Left lung (tissue), 4 donors: ENCODE measurements at regions not wholly inside any gene's neighbourhood (a gene's known extent, or its start where the extent isn't known, plus 50 kb on each side); places are given as distances from the start of the nearest gene placed in this dataset.

Experiments used
- ATAC-seq: fragments of 200-7000 bp; cut with Tn5 transposase; one replicate; pipeline ENCODE4 v1.9.1; 2020; ENCODE audit warnings: moderate library complexity
- DNase-seq, 4 donors: peaks; one replicate each; pipeline ENCODE4 v3.0.0-alpha.2; 2013 to 2020
- H3K27ac ChIP-seq, 2 donors: fragments of 200-600 bp; sonication (generic) in 1 of 2; one replicate each; pipeline versions ENCODE4 v1.5.0 to v1.8.0; 2020 to 2021
- H3K27me3 ChIP-seq, 2 donors: fragments of 200-600 bp; sonication (generic) in 1 of 2; one replicate each; pipeline versions ENCODE4 v1.5.0 to v1.8.0; 2020 to 2021
- H3K36me3 ChIP-seq, 2 donors: fragments of 200-600 bp; sonication (generic) in 1 of 2; one replicate each; pipeline versions ENCODE4 v1.5.0 to v1.8.0; 2020 to 2021
- H3K4me1 ChIP-seq, 2 donors: fragments of 200-600 bp; one replicate each; pipeline ENCODE4 v1.8.0; 2021
- H3K4me3 ChIP-seq, 2 donors: fragments of 200-600 bp; sonication (generic) in 1 of 2; one replicate each; pipeline versions ENCODE4 v1.5.0 to v1.8.0; 2020 to 2021; ENCODE audit warnings: mild to moderate bottlenecking in 1 of 2
- H3K9me3 ChIP-seq, 2 donors: fragments of 200-600 bp; sonication (generic) in 1 of 2; one replicate each; pipeline versions ENCODE4 v1.5.0 to v1.8.0; 2020 to 2021
- intact Hi-C, 2 donors: fragments of 100-400 bp; cut with DNase I; formaldehyde crosslinking; loops; one replicate each; pipeline versions ENCODE4 v1.11.2 to v1.14.2; 2022
- TF ChIP-seq, protein P1 (sequence below), 2 donors: fragments of 200-600 bp; sonication (generic) in 1 of 2; IDR thresholded peaks; one replicate each; pipeline versions ENCODE4 v1.5.0 to v1.8.0; 2021; ENCODE audit warnings: antibody characterized with exemption in 2 of 2
- donor health status: DM: no; HTN: yes; CAD: no.
- donor health status: DM: no; HTN: no; CAD: no.

DNA sequence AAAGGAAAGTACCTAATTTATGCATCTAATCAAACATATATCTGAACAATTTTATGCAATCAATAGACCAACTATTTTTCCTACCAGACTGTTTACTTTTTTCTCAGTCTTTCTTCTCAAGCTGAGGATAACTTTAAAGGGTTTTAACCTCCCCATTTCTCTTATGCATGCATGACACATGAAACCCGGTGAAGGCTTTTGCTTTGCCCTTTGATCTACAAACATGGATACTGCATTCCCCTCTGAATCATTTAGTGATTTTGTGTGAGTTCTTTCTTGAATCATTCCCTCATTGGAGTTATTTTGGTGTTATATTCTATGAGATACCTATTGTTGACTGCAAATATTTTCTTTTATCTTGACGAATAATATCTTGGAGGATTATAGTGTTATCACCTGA is 931.9 kb upstream of the CNTNAP5 start:
- Histone ChIP-seq H3K4me3 (no peak overlapping the region), H3K27ac (no peak overlapping the region), H3K9me3 (no peaks in the 10 kb centered on the region), H3K36me3 (no peaks in the 10 kb centered on the region), H3K27me3 (no peaks in the 10 kb centered on the region), H3K4me1 (no peaks in the 10 kb centered on the region)
- TF ChIP-seq, protein P1, sequence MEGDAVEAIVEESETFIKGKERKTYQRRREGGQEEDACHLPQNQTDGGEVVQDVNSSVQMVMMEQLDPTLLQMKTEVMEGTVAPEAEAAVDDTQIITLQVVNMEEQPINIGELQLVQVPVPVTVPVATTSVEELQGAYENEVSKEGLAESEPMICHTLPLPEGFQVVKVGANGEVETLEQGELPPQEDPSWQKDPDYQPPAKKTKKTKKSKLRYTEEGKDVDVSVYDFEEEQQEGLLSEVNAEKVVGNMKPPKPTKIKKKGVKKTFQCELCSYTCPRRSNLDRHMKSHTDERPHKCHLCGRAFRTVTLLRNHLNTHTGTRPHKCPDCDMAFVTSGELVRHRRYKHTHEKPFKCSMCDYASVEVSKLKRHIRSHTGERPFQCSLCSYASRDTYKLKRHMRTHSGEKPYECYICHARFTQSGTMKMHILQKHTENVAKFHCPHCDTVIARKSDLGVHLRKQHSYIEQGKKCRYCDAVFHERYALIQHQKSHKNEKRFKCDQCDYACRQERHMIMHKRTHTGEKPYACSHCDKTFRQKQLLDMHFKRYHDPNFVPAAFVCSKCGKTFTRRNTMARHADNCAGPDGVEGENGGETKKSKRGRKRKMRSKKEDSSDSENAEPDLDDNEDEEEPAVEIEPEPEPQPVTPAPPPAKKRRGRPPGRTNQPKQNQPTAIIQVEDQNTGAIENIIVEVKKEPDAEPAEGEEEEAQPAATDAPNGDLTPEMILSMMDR (IDR thresholded peaks at IDR 0.05): no peak
- DNase-seq (no peak), ATAC-seq (no peak)
- intact Hi-C loops: no loop called here

DNA sequence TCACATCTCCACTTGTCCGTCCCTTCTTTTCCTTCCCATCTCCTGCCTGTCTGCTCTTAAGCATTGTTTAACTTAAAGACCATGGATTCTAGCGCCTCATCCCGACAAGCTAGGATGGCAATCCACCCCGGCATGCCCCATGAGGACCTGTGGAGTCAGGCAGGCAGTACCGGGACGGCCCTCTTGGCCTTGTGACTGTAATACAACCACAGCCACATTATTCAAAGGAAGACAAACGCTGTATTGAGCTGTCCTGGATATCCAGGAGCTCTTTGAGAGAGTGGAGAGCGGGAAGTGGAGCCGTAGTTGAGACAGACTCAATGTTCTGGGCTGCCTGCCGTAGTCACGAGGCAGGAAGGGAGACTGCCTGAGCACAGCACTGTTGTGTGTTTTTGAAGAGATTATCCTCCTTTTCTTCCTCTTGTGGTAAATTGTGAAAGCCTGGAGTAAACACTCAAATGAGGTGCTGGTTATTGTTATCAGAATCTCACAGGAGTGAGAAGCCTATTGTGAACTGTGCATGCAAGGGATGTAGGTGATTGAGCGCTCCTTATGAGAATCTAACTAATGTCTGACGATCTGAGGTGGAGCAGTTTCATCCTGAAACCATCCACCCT is 929.8 kb upstream of the CNTNAP5 start:
- Histone ChIP-seq H3K4me3 (no peak overlapping the region), H3K36me3 (no peaks in the 10 kb centered on the region), H3K27ac (no peak overlapping the region), H3K9me3 (no peaks in the 10 kb centered on the region), H3K27me3 (no peaks in the 10 kb centered on the region), H3K4me1 (no peaks in the 10 kb centered on the region)
- ATAC-seq (no peak), DNase-seq (peak in 1 of 4 donors; percentile 36)
- intact Hi-C loops: no loop called here
- TF ChIP-seq, protein P1 (IDR thresholded peaks at IDR 0.05): no peak

DNA sequence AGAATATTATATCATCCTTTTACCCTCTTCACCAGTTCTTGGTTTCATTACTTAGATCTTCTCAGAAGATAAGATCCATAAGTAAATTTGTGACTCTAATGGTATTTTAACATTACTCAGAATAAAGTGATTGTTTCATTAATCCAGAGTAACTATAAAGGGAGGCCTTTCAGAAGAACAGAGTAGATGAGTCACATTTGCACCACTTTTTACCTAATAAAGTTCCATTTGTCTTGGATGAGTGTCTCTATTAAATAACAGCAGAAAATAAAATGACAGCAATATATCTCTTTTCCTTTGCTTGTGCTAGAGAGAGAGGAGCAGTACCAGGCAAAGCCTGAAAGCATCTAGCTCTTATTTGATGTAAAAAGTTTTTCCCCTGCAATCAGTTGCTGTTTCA is 926.5 kb upstream of the CNTNAP5 start:
- intact Hi-C loops: no loop called here
- TF ChIP-seq, protein P1 (IDR thresholded peaks at IDR 0.05): no peak
- Histone ChIP-seq H3K27me3 (no peaks in the 10 kb centered on the region), H3K4me1 (no peaks in the 10 kb centered on the region), H3K4me3 (no peak overlapping the region), H3K9me3 (no peaks in the 10 kb centered on the region), H3K36me3 (no peaks in the 10 kb centered on the region), H3K27ac (no peak overlapping the region)
- ATAC-seq: no peak
- DNase-seq: no peak

DNA sequence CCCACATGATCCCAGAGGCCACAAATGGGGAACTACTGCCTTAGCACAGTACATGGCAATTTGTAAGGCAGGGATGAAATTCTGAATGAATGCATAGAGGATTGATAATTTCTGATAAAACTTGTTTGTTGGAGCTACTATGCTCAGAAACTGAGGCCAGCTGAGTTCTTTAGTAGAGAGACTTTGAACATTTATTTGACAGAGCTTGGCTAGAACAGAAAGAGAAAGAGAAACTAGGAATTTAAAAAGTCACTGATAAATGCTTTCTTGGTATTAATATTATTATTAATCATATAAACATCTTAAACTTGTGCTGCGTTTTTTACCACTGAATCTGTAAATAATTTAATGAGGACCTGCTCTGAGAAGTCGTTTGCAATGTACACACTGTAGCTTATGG is 923.7 kb upstream of the CNTNAP5 start:
- ATAC-seq (no peak), DNase-seq (no peak)
- Histone ChIP-seq H3K4me1 (no peaks in the 10 kb centered on the region), H3K36me3 (no peaks in the 10 kb centered on the region), H3K4me3 (no peak overlapping the region), H3K9me3 (no peaks in the 10 kb centered on the region), H3K27me3 (no peaks in the 10 kb centered on the region), H3K27ac (no peak overlapping the region)
- intact Hi-C loops: no loop called here
- TF ChIP-seq, protein P1 (IDR thresholded peaks at IDR 0.05): no peak

DNA sequence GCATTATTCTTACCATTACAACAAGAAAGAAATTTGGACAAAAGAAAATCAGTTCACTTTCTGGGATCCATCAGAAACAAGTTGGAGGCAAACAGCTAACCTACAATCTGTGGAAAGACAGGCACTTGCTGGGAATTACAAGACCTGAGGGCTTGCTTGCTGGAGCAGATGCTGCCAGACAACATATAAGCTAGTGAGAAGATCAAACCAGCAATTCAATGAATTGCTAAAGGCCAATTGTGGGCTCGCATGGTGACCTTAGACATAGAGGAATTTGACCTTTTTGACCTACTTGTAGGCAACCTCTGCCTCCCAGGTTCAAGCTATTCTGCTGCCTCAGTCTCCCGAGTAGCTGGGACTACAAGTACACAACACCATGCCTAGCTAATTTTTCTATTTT is 921.2 kb upstream of the CNTNAP5 start:
- no peaks in the 10 kb centered on the region for H3K36me3 ChIP-seq
- H3K9me3 ChIP-seq: peaks cover 0 to 7% of the 10 kb centered on the region in 2 donors
- ATAC-seq (no peak), DNase-seq (no peak)
- no peak overlapping the region for H3K27ac ChIP-seq
- H3K27me3 ChIP-seq: no peaks in the 10 kb centered on the region
- intact Hi-C loops: no loop called here
- H3K4me3 ChIP-seq: no peak overlapping the region
- H3K4me1 ChIP-seq: no peaks in the 10 kb centered on the region
- TF ChIP-seq, protein P1 (IDR thresholded peaks at IDR 0.05): no peak
